ENCODE measurements at regions not wholly inside any gene's neighbourhood (a gene's known extent, or its start where the extent isn't known, plus 50 kb on each side); places are given as distances from the start of the nearest gene placed in this dataset.
"Not testable (repeated sequence)": the region's sequence is repeated elsewhere in the genome, so short reads cannot be mapped to it uniquely, and the experiment has no call there.

DNA sequence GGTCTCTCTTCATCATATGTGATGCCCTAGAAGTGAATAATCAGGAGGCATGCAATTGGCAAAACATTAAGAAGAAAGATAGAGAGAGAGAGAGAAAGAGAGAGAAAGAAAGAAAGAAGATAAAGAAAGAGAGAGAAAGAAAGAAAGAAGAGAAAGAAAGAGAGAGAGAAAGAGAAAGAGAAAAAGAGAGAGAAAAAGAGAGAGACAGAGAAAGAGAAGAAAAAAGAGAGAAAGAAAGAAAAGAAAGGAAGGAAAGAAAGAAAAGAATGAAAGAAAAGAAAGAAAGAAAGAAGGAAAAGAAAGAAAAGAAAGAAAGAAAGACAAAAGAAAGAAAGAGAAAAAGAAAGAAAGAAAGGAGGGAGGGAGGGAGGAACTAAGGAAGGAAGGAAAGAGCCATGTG is 318.9 kb downstream of the ICE1 start:
- intact Hi-C loops (cut with DNase I; ENCODE audit: low total_unique reads), result no loop called here
- Histone ChIP-seq H3K27me3 (no peaks in the 10 kb centered on the region), H3K4me1 (no peaks in the 10 kb centered on the region), H3K36me3 (no peaks in the 10 kb centered on the region), H3K9me3 (peaks cover 9 to 34% of the 10 kb centered on the region in 2 donors), H3K27ac (no peak overlapping the region), H3K4me3 (no peak overlapping the region)
- no peak for DNase-seq (ENCODE audit: low spot score in 2 of 2)
- no peak for TF ChIP-seq POLR2A (IDR thresholded peaks at IDR 0.05)

DNA sequence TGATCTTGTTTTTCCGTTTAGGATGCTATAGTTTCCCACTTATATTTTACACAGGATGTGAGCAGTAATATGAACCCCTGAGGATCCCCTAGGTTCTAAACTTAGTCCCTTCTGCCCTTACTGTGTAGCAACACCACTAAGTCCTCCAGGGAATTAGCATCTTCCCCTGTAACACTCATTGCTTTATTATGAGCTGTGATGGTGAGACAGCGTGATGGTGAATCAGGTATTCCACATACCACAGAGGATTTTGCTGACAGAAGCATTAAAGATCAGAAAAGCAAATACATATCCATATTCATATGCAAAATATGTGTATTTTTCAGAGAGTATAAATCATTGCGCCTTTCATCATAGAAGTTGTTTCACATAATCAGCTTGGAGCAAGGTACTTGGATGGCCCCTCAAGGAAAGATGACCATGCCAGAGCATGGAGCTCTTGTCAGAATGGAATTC is 317.0 kb downstream of the ICE1 start:
- intact Hi-C loops (cut with DNase I; ENCODE audit: low total_unique reads), result no loop called here
- Histone ChIP-seq H3K27ac (no peak overlapping the region), H3K4me1 (no peaks in the 10 kb centered on the region), H3K4me3 (no peak overlapping the region), H3K9me3 (peaks cover 9 to 16% of the 10 kb centered on the region in 2 donors), H3K27me3 (no peaks in the 10 kb centered on the region), H3K36me3 (no peaks in the 10 kb centered on the region)
- DNase-seq (ENCODE audit: low spot score in 2 of 2), result no peak
- TF ChIP-seq, protein P1, sequence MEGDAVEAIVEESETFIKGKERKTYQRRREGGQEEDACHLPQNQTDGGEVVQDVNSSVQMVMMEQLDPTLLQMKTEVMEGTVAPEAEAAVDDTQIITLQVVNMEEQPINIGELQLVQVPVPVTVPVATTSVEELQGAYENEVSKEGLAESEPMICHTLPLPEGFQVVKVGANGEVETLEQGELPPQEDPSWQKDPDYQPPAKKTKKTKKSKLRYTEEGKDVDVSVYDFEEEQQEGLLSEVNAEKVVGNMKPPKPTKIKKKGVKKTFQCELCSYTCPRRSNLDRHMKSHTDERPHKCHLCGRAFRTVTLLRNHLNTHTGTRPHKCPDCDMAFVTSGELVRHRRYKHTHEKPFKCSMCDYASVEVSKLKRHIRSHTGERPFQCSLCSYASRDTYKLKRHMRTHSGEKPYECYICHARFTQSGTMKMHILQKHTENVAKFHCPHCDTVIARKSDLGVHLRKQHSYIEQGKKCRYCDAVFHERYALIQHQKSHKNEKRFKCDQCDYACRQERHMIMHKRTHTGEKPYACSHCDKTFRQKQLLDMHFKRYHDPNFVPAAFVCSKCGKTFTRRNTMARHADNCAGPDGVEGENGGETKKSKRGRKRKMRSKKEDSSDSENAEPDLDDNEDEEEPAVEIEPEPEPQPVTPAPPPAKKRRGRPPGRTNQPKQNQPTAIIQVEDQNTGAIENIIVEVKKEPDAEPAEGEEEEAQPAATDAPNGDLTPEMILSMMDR (IDR thresholded peaks at IDR 0.05), result no peak
- TF ChIP-seq POLR2A (IDR thresholded peaks at IDR 0.05) (no peak), POLR2AphosphoS5 (IDR thresholded peaks at IDR 0.05) (no peak)

DNA sequence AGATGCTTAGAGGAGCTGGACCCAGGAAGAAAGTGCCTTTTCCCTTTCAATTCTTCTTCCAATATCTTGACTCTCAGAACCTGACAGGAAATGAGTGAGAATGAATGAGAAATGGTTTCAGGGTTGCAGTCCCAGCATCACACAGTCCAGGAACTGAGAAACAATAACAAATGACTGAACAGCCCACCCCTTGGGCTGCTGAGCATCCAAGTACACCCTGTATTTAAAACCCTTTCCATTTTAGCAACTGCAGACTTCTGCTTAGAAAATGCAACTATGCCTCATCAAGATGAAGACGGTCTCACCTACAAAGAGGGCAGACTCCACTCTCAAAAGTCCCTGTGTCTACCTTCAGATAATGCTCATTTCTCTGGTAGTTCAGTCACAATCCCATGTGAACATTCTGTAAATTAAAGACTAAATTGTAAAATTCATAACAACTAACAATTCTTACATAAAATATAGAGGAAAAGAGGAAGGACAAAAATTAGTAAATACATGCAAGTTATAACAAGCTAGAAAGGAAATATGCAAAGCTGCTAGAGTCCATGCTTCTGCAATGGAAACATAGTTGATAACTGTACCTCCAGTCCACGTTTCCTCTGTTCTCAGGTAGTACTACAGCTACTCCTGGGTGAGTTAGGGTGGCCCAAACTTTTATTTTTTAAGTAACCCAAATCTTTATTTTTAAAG is 316.5 kb downstream of the ICE1 start:
- no peaks in the 10 kb centered on the region for H3K4me1 ChIP-seq
- no peak for DNase-seq (ENCODE audit: low spot score in 2 of 2)
- H3K36me3 ChIP-seq, result no peaks in the 10 kb centered on the region
- H3K27ac ChIP-seq, result no peak overlapping the region
- peaks cover 5 to 11% of the 10 kb centered on the region in 2 donors for H3K9me3 ChIP-seq
- H3K4me3 ChIP-seq, result no peak overlapping the region
- intact Hi-C loops (cut with DNase I; ENCODE audit: low total_unique reads), result no loop called here
- TF ChIP-seq, protein P1 (IDR thresholded peaks at IDR 0.05), result no peak
- TF ChIP-seq POLR2A (IDR thresholded peaks at IDR 0.05), result no peak
- TF ChIP-seq POLR2AphosphoS5 (IDR thresholded peaks at IDR 0.05), result no peak
- no peaks in the 10 kb centered on the region for H3K27me3 ChIP-seq

DNA sequence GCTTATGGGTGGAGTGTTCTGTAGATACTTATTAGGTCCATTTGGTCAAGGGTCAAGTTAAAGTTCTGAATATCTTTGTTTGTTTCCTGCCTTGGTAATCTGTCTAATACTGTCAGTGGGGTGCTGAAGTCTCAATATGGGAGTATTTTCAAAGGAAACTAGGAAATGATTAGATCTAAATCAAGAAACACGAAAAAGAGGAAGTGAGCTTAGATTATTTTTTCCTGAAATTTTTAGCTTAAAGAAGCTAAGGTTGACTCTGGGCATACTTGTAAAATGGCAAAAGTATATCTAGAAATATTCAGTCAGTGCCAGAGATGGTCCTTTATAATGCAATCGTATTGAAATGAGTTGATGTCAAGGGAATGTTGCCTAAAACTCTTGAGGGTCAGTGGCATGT is 313.5 kb downstream of the ICE1 start:
- DNase-seq (ENCODE audit: low spot score in 2 of 2), result no peak
- no peaks in the 10 kb centered on the region for H3K9me3 ChIP-seq
- H3K4me1 ChIP-seq, result no peaks in the 10 kb centered on the region
- H3K36me3 ChIP-seq, result no peaks in the 10 kb centered on the region
- H3K27me3 ChIP-seq, result no peaks in the 10 kb centered on the region
- no peak overlapping the region for H3K27ac ChIP-seq
- intact Hi-C loops (cut with DNase I; ENCODE audit: low total_unique reads), result no loop called here
- no peak overlapping the region for H3K4me3 ChIP-seq
- TF ChIP-seq POLR2A (IDR thresholded peaks at IDR 0.05) (no peak), POLR2AphosphoS5 (IDR thresholded peaks at IDR 0.05) (no peak)
- TF ChIP-seq, protein P1 (IDR thresholded peaks at IDR 0.05), result no peak

DNA sequence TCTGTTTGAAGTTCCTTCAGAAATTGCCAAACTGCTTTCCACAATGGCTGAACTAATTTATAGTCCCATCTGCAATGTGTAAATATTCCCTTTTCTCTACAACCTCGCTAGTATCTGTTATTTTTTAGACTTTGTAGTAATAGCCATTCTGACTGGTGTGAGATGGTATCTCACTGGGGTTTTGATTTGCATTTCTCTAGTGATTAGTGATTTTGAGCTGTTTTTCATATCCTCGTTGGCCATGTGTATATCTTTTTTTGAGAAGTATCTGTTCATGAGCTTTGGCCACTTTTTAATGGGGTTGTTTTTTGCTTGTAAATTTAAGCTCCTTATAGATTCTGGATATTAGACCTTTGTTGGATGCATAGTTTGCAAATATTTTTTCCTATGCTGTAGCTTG is 310.6 kb downstream of the ICE1 start:
- H3K27me3 ChIP-seq; DNase-seq (ENCODE audit: low spot score in 2 of 2); H3K4me3 ChIP-seq; H3K4me1 ChIP-seq; H3K36me3 ChIP-seq; H3K9me3 ChIP-seq; H3K27ac ChIP-seq; intact Hi-C loops (cut with DNase I; ENCODE audit: low total_unique reads): not testable (repeated sequence)

DNA sequence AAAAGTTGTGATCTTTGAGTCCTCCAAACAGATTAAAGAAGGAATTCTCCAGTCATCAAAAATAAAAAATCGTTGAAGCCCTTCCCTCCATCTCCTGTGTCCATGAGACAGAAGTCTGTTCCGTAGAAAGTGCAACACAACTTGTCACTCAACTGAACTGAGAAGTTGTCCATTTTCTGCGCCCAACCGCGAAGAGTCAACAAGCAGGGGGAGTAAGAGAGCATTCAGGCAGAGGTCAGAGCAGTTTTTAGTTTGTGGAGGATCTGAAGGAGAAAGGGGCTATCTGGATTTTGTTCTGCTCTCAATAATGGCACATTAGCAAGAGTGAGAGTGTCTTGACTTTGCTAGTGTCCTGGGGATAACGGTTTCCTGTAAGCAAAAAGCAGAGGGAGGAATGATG is 303.9 kb downstream of the ICE1 start:
- H3K4me1 ChIP-seq, result no peaks in the 10 kb centered on the region
- no peaks in the 10 kb centered on the region for H3K9me3 ChIP-seq
- no peak overlapping the region for H3K27ac ChIP-seq
- H3K27me3 ChIP-seq, result no peaks in the 10 kb centered on the region
- H3K4me3 ChIP-seq, result no peak overlapping the region
- no peak for DNase-seq (ENCODE audit: low spot score in 2 of 2)
- no peaks in the 10 kb centered on the region for H3K36me3 ChIP-seq
- TF ChIP-seq POLR2AphosphoS5 (IDR thresholded peaks at IDR 0.05) (no peak), POLR2A (IDR thresholded peaks at IDR 0.05) (no peak)
- TF ChIP-seq, protein P1 (IDR thresholded peaks at IDR 0.05), result no peak
- intact Hi-C loops (cut with DNase I; ENCODE audit: low total_unique reads), result no loop called here

Measured in breast epithelium (tissue), 4 donors.